DOHH2 (cell line): ENCODE measurements at regions not wholly inside any gene's neighbourhood (a gene's known extent, or its start where the extent isn't known, plus 50 kb on each side); places are given as distances from the start of the nearest gene placed in this dataset.
"Not testable (repeated sequence)": the region's sequence is repeated elsewhere in the genome, so short reads cannot be mapped to it uniquely, and the experiment has no call there.

Source experiments
- H3F3A ChIP-seq: fragments of 200-600 bp; sonication (generic), shearing (Covaris generic); 2 replicates; pipeline ENCODE4 v1.6.0; 2016; ENCODE audit warnings: antibody characterized with exemption, mild to moderate bottlenecking; ENCODE audit not compliant: control insufficient read depth, insufficient read depth
- H3K27ac ChIP-seq: fragments of 200-600 bp; sonication (generic); 2 replicates; pipeline ENCODE4 v1.5.1; 2014; ENCODE audit warnings: low read depth, mild to moderate bottlenecking, low read length, moderate library complexity
- H3K27me3 ChIP-seq: fragments of 200-600 bp; sonication (generic); 2 replicates; pipeline ENCODE4 v1.6.1; 2014; ENCODE audit warnings: mild to moderate bottlenecking, low read length, mixed read lengths; ENCODE audit not compliant: control insufficient read depth
- H3K36me3 ChIP-seq: fragments of 200-600 bp; sonication (generic); 2 replicates; pipeline ENCODE4 v1.6.1; 2014; ENCODE audit warnings: mild to moderate bottlenecking, low read length, moderate library complexity, mixed read lengths; ENCODE audit not compliant: control insufficient read depth
- H3K4me1 ChIP-seq: fragments of 200-600 bp; sonication (generic); 2 replicates; pipeline ENCODE4 v1.6.1; 2014; ENCODE audit warnings: mild to moderate bottlenecking, low read length, mixed read lengths; ENCODE audit not compliant: control insufficient read depth
- H3K4me2 ChIP-seq: fragments of 200-600 bp; sonication (generic); 2 replicates; pipeline ENCODE4 v1.6.0; 2014; ENCODE audit warnings: mild to moderate bottlenecking, low read length, moderate library complexity
- H3K4me3 ChIP-seq: fragments of 200-600 bp; sonication (generic); 2 replicates; pipeline ENCODE4 v1.5.1; 2014; ENCODE audit warnings: mild to moderate bottlenecking, low read length, mixed read lengths
- H3K79me2 ChIP-seq: fragments of 200-600 bp; sonication (generic); 2 replicates; pipeline ENCODE4 v1.6.1; 2014; ENCODE audit warnings: mild to moderate bottlenecking, low read length, mixed read lengths; ENCODE audit not compliant: control insufficient read depth
- H3K9me2 ChIP-seq: fragments of 200-600 bp; sonication (generic); replicated peaks from 2 replicates; pipeline ENCODE4 v1.6.1; 2014; ENCODE audit warnings: mild to moderate bottlenecking, low read length, mixed read lengths; ENCODE audit not compliant: control insufficient read depth
- H3K9me3 ChIP-seq: fragments of 200-600 bp; sonication (generic); 2 replicates; pipeline ENCODE4 v1.6.1; 2014; ENCODE audit warnings: antibody characterized with exemption, low read length, mixed read lengths; ENCODE audit not compliant: control insufficient read depth, insufficient read depth
- H4K20me1 ChIP-seq: fragments of 200-600 bp; sonication (generic); 2 replicates; pipeline ENCODE4 v1.6.0; 2014; ENCODE audit warnings: low read depth, mild to moderate bottlenecking, antibody characterized with exemption, low read length, moderate library complexity; ENCODE audit not compliant: control insufficient read depth, insufficient read depth
- CTCF ChIP-seq: fragments of 200-600 bp; sonication (generic); IDR thresholded peaks from one replicate; pipeline ENCODE4 v1.5.1; 2014; ENCODE audit warnings: antibody characterized with exemption, mild to moderate bottlenecking, low read depth, low read length; ENCODE audit not compliant: poor library complexity, severe bottlenecking
- EZH2phosphoT487 ChIP-seq: fragments of 200-600 bp; sonication (generic); IDR thresholded peaks from 2 replicates; pipeline ENCODE4 v1.6.1; 2017; ENCODE audit warnings: borderline replicate concordance, mild to moderate bottlenecking, antibody characterized with exemption, low read length, moderate library complexity, mixed read lengths

GRCh38 chr12:34406228-34406995 lies 384.1 kb downstream of the ALG10 start:
- H3K79me2 ChIP-seq, result no peaks in the 10 kb centered on the region
- no peaks in the 10 kb centered on the region for H3K27me3 ChIP-seq
- H3K9me3 ChIP-seq, result peaks cover 40% of the 10 kb centered on the region; the same call in 1 of the 2 replicates
- H3K9me2 ChIP-seq, result no peaks in the 10 kb centered on the region
- H3K4me2 ChIP-seq, result no peak overlapping the region
- no peak overlapping the region for H3K27ac ChIP-seq
- no peaks in the 10 kb centered on the region for H4K20me1 ChIP-seq
- H3K36me3 ChIP-seq, result no peaks in the 10 kb centered on the region
- H3K4me1 ChIP-seq, result no peaks in the 10 kb centered on the region
- no peaks in the 10 kb centered on the region for H3F3A ChIP-seq
- TF ChIP-seq EZH2phosphoT487 (no peak), CTCF (no peak)
- H3K4me3 ChIP-seq, result no peak overlapping the region

- Histone ChIP-seq H3K4me1 (no peaks in the 10 kb centered on the region), H3K9me2 (no peaks in the 10 kb centered on the region), H3K4me3 (no peak overlapping the region), H4K20me1 (no peaks in the 10 kb centered on the region), H3K36me3 (no peaks in the 10 kb centered on the region), H3K9me3 (peaks cover 35% of the 10 kb centered on the region; the same call in 1 of the 2 replicates), H3K79me2 (no peaks in the 10 kb centered on the region), H3K27me3 (no peaks in the 10 kb centered on the region), H3F3A (no peaks in the 10 kb centered on the region), H3K4me2 (no peak overlapping the region), H3K27ac (no peak overlapping the region)
- no peak for TF ChIP-seq CTCF
- no peak for TF ChIP-seq EZH2phosphoT487
These were observed 384.7 kb downstream of the ALG10 start for GRCh38 chr12:34406996-34407300.

GRCh38 chr12:34407813-34408212 lies 385.5 kb downstream of the ALG10 start:
- H3K27ac ChIP-seq, result no peak overlapping the region
- H4K20me1 ChIP-seq, result no peaks in the 10 kb centered on the region
- H3K36me3 ChIP-seq, result no peaks in the 10 kb centered on the region
- no peak overlapping the region for H3K4me3 ChIP-seq
- H3K9me2 ChIP-seq, result no peaks in the 10 kb centered on the region
- no peaks in the 10 kb centered on the region for H3K79me2 ChIP-seq
- H3K27me3 ChIP-seq, result no peaks in the 10 kb centered on the region
- TF ChIP-seq EZH2phosphoT487 (no peak), CTCF (no peak)
- peaks cover 28% of the 10 kb centered on the region; the same call in 1 of the 2 replicates for H3K9me3 ChIP-seq
- H3K4me1 ChIP-seq, result no peaks in the 10 kb centered on the region
- no peaks in the 10 kb centered on the region for H3F3A ChIP-seq
- no peak overlapping the region for H3K4me2 ChIP-seq

- not testable (repeated sequence) for H4K20me1 ChIP-seq, H3K9me3 ChIP-seq, H3K79me2 ChIP-seq, H3K4me2 ChIP-seq, H3K27me3 ChIP-seq, H3K4me1 ChIP-seq, H3K27ac ChIP-seq, H3K9me2 ChIP-seq, H3K4me3 ChIP-seq, H3F3A ChIP-seq, H3K36me3 ChIP-seq
These were observed 409.2 kb downstream of the ALG10 start for GRCh38 chr12:34431509-34431908.
